Activated CD4-positive, alpha-beta T cell treated with anti-CD3 and anti-CD28 coated beads, Interleukin-10, Interleukin-2, amounts not matched to agents 100 ng/mL and 50 ng/mL, durations not matched to agents 16 hours and 8 hours (primary cell): ENCODE measurements at regions not wholly inside any gene's neighbourhood (a gene's known extent, or its start where the extent isn't known, plus 50 kb on each side); places are given as distances from the start of the nearest gene placed in this dataset.
"Not testable (repeated sequence)": the region's sequence is repeated elsewhere in the genome, so short reads cannot be mapped to it uniquely, and the experiment has no call there.

Experiments used
- DNase-seq: peaks from one replicate; pipeline ENCODE4 v3.0.0-alpha.2; 2020

DNA sequence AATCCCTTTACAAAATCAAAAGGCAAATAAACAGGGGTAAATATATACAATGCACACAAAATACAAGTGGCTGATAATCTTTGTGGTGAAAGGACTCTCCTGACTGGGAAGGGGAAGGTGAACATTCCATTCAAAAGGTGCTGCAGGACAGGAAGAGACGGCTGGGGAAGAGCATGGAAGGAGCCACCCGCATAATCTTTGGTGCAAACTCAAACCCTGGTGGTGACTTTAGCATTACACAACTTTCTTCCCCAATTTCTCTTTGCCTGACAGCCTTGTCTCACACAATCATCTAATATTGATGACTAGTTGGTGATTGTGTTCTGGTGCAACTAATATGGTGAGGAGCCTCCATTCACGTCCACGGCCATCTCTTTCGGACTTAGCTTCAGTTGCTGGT is 117.0 kb upstream of the EGFR start:
- DNase-seq = no peak

DNA sequence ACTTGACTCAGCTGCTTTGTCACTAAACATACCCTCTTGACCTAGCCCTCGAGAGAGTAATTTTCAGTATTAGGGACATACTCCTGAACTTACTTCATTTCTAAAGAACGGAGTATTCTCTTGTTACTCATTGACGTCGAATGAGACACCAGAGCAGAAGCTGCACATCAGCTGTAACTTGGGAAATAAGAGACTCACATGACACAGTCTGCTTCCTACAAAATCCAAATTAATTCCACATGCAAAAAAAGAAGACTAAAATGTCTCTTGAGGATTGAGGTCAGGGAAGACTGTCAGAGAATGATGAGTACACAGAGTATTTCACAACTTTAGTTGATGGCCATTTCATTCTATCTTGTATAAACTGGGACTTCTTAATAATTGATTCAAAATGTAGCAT is 114.7 kb upstream of the EGFR start:
- DNase-seq = no peak

DNA sequence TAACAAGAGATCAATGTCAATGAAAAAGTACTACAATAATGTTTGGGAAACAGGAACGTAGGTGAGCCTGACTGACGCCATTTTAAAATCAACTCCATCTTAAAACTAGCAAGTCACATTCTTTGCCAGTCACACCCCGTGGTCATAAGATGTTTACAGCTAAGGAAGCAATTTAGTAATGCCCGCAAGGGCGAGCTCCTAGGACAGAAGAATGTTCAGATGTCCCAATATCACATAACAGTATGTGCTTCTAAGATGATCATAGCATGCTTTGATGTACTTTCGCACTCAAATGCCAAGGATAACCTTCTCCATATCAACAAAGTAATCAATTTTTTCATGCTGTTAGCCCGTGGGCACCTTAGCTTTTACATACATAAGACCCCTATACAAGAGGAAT is 113.8 kb upstream of the EGFR start:
- DNase-seq = no peak

DNA sequence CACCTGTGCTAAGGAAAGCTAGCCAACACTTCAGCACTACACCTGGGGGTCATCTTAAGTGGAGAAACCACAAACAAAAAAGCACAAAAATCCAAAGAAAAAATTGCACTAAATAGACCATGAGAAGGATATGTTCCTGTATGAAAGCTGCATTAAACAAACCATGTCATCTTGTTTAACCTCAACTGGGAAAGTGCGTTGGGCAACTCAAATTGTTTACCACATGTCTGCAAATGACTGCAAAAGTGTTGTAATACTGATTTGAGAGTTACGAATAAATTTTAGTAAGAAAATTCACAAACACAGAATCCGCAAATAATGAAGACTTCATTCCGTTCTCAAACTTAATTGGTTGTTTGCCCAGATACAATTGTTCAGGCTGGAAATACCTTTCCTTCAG is 111.9 kb upstream of the EGFR start:
- no peak for DNase-seq

DNA sequence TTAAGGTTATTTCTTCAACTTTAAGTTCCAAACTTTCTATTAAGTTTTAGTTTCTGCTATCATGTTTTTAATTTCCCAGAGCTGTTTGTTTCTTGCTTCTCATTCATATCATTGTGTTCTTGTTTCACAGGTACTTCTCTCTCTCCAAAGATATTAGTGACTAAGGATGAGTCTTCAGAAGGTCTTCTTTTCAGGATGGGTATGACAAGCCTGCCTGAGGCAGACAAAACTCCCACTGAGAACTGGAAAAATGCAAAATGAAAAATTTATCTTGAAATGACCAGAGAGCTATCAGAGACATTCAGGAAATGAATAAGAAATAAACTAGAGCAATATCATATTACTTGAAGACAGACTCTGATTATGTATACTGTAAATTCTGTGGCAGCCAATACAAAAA is 110.8 kb upstream of the EGFR start:
- DNase-seq = no peak

DNA sequence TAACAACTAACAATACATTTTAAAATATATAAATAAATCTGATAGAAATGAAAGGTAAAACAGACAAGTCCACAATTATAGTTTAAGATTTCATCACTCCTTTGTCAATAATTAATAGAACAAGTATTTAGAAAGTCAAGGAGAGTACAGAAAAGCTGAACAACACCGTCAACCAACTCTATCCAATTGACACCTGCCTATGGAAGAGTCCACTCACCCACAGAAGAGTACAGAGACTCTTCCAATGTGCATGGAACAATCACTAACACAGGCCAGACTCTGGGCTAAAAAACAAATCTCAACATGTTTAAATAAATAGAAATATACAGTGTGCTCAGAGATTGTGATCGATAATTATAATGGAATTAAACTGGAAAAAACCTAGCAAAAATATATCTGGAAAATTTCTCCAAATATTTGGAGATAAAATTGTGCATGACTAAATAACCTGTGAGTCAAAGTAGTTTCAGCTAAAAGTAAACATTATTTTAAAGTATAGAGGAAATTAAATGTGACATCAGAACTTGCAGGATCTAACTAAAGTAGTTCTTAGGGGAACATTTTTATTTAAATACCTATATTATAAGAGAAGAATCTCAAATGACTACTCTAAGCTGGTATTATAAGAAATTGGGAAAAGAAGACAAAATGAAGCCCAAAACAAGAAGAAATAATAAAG is 109.9 kb upstream of the EGFR start:
- no peak for DNase-seq

DNA sequence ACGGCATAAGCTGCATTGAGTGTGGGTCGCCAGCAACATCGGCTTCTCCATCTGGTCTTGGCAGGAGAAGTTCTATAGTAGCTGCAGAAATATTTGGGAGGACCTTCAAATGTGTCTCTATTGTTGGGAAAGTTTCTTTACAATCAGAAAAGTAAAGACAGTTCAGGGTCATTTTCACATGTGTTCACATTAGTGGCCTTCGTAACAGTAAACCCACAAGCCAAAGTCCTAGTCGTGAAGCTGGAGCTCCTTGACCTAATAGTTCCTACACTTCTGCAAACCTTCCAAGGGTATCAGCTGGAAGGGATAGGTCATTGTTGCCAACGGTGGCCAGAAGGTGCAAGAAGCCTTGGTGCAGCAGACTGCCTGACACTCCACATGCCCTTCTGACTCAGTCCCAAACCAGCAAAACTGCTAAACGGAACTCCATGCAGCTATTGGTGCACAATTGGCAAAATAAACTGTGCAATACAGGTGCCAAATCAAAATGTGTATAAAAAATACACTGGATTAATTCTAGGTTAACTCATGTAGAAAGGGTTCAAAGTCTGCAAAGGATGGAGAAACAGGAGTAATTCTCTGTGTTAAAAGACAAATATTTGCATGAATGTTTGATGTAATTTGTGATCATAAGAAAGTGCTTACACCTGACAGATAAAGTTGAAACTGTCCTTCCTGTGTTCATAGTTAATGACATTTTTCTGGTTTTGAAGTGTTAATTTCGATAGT is 102.8 kb upstream of the EGFR start:
- DNase-seq = no peak

DNA sequence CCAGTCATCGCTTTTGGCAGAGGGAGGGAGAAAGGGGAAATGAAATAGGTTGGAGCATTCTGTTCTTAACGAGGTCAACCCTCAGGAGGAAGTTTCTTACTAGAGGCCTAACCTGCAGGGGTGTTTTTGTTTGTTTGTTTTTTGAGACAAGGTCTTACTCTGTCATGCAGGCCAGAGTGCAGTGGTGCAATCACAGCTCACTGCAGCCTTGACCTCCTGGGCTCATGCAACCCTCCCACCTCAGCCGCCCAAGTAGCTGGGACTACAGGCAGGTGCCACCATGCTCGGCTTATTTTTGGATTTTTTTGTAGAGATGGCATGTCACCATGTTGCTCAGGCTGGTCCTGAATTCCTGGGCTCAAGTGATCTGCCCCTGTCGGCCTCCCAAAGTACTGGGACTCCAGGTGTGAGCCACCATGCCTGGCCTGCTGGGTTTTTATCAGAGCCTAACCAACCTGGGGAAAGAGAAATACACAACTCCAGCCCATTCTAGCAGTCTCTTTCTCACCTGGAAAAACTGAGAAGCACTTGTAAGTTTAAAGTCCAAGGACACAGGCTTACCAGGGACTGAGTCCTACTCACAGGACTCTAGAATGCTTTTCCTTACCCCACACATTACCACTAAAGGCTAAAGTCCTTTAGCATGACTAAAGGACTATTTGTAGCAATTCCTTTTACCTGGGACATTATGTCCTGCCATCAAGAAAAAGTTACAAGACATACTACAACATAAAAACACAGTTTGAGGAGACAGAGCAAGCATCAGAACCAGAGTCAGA is 101.0 kb upstream of the EGFR start:
- DNase-seq = no peak

DNA sequence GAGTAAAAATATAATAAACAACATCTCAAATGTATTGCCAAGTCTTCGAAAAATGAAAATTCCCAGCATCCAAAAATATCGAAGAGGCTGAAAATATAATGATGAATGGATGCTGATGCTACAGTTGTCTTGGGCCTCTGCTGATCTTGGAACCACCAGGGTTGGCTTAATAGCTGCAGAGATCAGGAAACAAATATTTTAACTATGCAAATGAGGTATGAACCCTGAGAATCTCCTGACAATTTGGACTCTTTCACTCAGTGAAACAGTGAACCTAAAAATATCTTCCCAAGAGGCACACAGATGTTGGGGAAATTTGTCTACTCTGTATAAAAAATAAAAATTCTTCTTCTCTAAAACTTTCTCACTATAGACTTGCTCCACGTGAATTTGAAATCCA is 97.7 kb upstream of the EGFR start:
- DNase-seq = no peak

DNA sequence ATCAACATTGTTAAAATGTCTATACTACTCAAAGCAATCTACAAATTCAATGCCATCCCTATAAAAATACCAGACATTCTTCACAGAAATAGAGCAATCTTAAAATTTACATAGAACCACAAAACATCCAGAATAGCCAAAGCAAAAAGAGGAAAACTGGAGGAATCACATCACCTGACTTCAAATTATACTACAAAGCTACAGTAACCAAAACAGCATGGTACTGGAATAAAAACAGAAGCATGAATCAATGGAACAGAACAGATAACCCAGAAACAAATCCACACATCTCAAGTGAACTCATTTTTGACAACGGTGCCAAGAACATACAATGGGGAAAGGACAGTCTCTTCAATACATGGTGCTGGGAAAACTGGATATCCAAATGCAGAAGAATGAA is 87.3 kb upstream of the EGFR start:
- DNase-seq = no peak

DNA sequence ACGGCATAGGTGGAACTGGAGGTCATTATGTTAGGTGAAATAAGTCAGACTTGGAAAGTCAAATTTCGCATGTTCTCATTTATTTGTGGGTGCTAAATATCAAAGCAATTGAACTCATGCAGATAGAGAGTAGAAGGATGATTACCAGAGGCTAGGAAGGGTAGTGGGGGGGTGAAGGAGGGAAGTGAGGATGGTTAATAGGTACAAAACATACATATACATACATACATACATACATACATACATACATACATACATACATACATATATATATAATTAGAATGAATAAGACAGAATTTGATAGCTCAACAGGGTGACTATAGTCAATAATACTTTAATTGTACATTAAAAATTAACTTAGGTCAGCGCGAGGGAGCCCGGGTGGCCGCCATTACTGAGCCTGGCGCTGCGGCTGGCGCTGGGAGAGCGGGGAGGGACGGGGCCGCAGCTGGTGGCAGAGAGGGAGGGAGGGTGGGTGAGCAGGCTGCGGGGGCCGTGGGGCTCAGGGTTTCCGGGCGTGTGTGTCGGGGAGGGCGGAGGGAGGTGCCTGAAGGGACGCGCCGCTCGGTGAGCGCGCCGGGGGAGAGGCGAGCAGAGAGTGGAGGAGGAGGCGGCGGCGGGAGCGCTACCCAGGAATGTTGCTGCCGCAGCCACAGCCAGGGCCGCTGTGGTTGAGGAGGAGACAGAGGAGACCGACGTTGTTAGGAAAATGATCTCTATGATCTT is 85.8 kb upstream of the EGFR start:
- DNase-seq = no peak

DNA sequence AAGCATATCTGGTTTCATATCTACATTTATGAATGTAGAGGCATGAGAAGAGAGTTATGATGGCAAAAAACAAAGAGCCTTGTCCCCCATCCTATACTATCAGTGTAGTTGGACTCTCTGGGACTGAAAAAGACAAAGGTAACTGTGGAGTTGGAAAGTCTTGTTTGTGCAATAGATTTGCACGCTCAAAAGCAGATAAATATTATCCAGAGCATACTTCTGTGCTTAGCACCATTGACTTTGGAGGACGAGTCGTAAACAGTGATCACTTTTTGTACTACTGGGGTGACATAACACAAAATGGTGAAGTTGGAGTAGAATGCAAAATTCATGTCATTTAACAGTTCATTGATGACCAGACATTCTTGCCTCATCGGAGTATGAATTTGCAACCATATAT is 85.2 kb upstream of the EGFR start:
- no peak for DNase-seq

DNA sequence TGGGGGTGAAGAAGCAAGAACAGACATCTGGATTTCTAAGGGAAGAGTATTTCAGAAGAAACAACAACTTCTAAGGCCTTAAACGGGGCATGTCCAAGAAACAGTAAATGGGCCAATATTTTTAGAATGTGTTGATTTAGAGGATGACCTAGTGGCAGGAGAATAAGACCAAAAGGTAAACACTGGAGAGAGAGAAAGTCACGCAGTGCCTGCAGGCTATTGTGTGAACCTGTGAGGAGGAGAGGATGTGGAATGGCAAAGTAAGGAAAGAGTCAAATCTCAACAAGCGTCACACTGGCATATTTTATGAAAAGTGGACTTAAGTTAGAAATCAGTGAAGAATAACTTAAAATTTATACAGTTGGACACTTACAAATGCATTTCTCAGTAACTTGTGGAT is 78.1 kb upstream of the EGFR start:
- DNase-seq = no peak

DNA sequence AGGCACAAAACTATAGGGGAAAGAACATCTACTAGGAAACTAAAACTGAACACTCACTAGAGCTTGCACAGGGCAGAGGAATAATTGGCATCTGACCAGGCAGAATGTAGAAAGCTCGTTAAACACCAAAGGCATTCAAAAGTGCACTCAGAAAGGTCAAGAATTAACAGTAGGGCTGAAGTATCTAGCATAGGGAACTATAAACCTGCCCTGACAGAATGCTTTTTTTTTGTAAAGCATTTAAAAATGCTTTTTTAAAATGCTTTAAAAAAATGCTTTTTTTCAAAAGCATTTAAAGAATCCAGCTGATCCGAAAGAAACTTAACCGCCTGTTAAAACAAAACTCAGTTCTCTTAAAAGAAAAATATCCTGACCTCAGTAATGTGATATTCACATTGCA is 74.6 kb upstream of the EGFR start:
- no peak for DNase-seq

DNA sequence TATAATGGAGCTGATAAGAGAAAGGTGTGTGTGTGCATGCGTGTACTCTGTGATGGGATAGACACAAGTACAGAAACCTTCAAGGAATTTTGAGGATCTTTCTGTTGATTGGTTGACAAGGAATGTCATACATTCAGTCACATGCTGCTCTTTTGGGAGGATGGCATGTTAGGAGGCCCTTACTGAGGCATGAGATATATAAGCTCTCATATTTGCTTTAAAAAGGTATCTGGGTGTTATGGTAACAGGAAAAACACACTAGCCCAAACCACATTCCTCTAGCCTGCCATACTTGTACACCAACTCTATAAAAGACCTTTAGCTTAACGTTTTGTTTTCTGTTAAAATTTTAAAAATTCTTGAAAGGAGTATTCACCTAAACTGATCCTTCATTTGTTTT is 72.5 kb upstream of the EGFR start:
- no peak for DNase-seq

DNA sequence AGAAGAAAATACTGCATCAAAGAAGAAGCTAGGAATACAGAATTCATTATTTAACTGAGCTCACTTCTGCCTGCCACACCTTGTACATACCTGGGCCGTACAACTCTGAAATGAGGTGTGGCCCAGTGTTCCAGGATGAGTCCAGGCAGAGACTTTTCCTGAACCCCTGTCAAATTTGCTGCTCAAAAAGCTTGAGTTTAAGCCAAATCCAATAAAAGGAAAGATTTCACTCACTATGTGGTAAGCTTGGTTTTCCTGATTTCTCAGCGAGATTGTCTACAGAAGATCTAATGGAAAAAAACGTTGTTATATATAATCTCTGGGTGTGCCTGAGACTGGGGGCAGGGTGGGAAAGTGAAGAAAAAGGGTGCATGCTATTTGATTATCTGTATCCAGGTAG is 72.1 kb upstream of the EGFR start:
- DNase-seq = no peak

DNA sequence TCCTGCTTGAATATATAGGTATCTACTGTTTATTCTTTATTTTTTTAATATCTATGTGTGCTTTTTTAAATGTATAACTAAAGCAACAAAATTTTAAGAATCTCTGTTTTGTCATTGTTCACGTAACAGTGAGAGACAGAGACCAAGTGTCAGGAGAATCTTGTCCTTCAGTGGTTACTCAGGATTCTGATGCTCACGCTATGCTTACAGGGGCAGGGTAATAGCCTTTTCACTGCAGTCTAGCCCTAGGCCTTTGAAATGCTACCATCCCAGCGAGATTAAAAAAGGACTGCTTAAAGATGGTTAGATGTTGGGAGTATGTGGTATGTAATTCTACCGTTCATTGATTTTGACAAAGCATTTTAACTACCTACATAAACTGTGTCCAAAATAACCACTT is 71.6 kb upstream of the EGFR start:
- no peak for DNase-seq

DNA sequence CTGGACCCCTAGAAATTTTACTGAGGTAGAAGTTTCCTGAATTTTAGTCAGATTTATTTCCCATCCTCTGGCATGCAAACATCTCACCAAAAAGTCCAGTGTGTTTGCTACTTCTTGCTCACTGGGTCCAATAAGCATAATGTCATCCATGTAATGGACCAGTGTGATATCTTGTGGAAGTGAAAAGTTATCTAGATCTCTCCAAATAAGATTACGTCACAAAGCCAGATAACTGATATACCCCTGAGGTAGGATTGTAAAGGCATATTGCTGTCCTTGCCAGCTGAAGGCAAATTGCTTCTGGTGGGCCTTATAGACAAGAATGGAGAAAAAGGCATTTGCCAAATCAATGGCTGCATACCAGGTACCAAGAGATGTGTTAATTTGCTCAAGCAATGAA is 69.3 kb upstream of the EGFR start:
- not testable (repeated sequence) for DNase-seq

DNA sequence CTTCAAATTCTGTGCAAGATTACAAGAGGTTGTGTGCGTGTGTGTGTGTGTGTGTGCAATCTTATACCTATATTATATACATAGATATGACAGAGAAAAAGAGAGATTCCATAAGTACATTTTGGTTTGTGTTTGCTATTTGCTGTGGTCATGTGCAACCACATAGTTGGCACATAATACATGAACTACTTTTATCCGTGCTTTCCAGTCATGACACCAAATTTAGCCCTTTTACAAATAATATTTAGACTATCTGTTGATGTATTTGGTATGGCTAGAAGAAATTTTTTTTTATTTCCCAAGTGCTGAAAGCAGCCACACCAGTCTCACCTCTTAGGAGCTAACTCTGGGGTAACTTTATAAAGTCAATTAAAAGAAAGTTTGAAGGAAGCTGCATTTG is 63.5 kb upstream of the EGFR start:
- no peak for DNase-seq

DNA sequence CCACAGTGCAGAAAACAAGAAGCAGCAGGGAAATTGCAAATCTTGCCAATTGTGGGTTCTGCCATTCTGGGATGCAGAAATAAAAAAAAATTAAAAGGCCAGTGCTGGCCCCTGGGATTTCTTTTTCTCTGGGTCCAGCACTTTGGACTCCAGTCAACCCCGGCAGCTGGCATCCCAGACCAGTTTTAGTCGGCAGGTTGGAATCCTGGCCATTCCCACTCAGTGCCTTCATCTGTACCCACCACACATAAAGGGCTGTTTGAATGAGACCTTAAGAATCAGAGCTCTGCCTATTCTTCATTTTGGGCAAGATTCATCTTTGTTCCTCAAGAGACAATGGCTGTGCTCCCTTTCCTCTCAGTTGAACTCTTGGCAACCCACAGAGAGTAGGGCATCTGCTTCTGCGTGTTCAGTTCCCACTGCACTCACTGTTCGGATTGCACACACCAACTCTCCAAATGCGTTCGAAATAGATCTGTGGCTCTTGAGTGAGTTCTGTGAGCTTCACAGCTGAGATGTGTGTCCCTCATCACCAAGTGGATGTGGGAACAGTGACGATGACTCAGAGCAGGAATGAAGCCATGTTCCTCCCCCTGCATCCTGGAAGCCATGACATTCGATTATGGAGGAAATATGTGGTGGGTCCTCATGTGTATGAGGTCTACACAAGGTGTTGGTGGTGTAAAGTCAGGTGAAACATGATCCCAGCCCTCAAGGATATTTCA is 63.0 kb upstream of the EGFR start:
- no peak for DNase-seq

DNA sequence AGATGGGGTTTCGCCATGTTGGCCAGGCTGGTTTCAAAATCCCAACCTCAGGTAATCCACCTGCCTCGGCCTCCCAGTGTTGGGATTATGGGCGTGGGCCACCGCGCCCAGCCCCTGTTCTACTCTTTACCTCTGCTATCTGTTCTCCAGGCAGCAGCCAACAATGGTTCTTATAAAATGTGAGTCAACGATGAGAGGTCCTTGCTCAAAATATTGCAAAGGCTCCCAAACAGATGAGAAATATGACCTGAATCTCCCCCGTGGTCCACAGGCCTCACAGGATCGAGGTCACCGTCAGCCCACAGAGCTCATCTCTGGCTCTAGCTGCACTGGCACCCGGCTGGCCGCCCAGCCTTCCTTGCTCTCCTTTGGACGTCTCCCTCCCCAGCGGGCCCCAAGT is 62.0 kb upstream of the EGFR start:
- DNase-seq = no peak

DNA sequence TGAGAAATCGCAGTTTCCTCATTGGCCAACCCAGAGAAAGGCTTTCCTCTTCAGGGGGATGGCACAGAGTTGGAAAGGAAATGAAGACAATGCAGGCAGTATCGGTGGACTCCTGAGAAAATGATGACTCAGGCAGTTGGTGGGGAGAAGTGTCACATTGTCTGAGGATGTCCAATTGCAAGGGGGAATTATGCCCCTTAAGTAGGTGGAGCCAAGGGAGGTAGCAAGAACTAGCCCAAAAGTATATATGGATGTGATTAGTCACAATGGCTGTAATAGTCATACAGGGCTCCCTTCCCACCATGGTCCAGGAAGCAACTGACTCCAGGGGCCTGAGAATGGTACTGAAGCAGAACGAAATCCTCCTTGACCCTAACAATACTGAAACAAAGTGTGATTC is 58.3 kb upstream of the EGFR start:
- no peak for DNase-seq

DNA sequence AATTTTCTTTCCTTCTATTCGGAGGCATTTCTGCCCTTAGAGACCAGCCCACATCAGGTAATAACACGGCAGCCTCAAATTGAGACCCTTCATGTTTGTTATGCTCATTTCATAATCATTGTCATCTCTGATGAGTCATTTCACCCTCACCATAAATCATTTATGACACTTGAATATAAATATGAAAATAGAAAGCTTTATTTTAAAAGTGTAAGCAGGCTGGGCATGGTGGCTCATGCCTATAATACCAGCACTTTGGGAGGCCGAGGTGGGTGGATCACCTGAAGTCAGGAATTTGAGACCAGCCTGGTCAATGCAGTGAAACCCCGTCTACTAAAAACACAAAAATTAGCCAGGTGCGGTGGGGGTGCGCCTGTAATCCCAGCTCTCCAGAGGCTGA is 57.4 kb upstream of the EGFR start:
- no peak for DNase-seq
